ENCODE measurements at regions not wholly inside any gene's neighbourhood (a gene's known extent, or its start where the extent isn't known, plus 50 kb on each side); places are given as distances from the start of the nearest gene placed in this dataset.

- TF ChIP-seq POLR2A (IDR thresholded peaks at IDR 0.05) (no peak), CTCF (IDR thresholded peaks at IDR 0.05) (no peak)
Observed at GRCh38 chr10:4395731-4396130, 430.3 kb upstream of the AKR1E2 start.

Measured in testis (tissue), 2 donors.